D721Med (cell line): ENCODE measurements at regions not wholly inside any gene's neighbourhood (a gene's known extent, or its start where the extent isn't known, plus 50 kb on each side); places are given as distances from the start of the nearest gene placed in this dataset.

Source experiments
- DNase-seq: peaks from one replicate; pipeline ENCODE4 v3.0.0; 2011; ENCODE audit warnings: low spot score; ENCODE audit not compliant: insufficient read length
- FAIRE-seq: peaks from 2 replicates; lab custom pipeline; 2011; peaks lifted over from hg19 to GRCh38; lab: Jason Lieb, UNC
- TF ChIP-seq, protein P1 (sequence below): IDR thresholded peaks from 2 replicates; pipeline ENCODE4 v1.5.1; 2012; ENCODE audit warnings: mild to moderate bottlenecking, control low read depth; ENCODE audit not compliant: insufficient read depth; ENCODE audit errors: missing control alignments

DNA sequence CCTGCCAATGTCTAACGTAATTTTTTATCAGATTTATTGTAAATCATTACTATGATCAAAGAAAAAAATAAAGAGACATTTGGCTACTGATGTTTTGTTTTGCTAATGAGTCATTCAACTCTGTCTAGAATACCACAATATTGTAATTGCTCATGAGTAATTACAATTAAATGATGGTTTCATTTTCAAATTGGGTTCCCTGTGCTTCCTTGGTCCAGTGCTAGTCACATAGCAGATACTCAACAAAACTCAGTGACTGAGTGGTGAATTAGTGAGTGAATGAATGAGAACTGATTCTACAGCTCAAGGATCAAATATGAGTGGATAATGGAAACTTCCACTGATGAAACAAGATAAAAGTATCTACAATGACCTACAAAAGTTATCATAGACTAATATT lies 304.7 kb downstream of the POU4F1 start:
- TF ChIP-seq, protein P1, sequence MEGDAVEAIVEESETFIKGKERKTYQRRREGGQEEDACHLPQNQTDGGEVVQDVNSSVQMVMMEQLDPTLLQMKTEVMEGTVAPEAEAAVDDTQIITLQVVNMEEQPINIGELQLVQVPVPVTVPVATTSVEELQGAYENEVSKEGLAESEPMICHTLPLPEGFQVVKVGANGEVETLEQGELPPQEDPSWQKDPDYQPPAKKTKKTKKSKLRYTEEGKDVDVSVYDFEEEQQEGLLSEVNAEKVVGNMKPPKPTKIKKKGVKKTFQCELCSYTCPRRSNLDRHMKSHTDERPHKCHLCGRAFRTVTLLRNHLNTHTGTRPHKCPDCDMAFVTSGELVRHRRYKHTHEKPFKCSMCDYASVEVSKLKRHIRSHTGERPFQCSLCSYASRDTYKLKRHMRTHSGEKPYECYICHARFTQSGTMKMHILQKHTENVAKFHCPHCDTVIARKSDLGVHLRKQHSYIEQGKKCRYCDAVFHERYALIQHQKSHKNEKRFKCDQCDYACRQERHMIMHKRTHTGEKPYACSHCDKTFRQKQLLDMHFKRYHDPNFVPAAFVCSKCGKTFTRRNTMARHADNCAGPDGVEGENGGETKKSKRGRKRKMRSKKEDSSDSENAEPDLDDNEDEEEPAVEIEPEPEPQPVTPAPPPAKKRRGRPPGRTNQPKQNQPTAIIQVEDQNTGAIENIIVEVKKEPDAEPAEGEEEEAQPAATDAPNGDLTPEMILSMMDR = no peak
- FAIRE-seq (no peak), DNase-seq (no peak)

DNA sequence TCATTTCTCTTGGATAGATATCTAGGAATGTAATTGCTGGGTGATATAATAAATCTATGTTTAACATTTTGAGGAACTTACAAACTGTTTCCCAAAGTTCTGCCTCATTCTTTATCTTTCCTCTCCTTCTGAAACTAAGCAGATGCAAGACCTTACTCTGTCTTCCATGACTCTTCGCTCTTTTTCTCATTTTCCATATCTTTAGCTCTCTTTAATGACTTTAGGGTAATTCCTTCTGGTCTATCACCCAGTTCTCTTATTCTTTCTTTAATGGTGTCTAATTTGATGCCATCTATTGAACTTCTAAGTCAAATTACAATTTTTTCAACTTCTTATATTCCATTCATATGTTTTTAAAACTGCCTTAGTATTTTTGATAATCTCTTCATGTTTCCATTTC lies 316.6 kb downstream of the POU4F1 start:
- no peak for FAIRE-seq
- TF ChIP-seq, protein P1 = no peak
- DNase-seq = no peak

DNA sequence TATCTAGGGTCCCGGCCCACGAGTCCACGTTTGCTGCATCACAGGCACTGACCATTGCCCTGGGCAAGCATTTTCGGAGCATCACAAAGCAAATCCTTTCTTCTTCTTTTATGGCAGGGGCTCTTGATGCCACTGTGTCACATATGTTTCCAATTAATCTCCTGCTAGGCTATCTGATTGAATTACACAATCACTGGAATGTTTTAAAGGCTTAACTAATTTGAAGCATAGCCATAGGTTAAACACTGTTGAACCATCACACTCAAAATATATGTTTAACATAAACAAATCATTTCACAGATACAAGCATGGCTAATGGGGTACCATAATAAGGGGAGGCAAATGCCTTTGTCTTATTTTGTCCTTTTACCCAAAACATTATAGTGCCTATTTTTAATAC lies 338.3 kb downstream of the POU4F1 start:
- no peak for DNase-seq
- TF ChIP-seq, protein P1 = no peak
- no peak for FAIRE-seq

DNA sequence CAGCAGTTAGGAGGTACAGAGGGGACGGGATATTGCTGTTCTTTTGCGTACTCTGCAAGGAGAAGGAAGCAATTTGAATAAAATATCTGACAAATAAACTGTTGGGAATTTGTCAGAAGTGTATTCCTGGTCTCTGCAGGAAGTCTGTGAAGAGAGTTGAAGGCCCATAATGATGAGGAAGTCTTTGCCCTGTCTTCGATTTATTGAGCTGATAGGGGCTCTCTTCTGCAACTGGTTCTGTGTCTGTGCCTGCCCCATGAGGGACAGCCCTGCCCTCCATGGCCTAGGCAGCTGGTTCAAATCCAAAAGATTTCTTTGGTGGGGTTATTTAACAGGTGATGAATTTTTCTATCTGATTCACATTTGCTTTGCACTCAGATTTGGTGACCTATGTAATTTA lies 339.7 kb upstream of the EDNRB start:
- DNase-seq (no peak), FAIRE-seq (no peak)
- TF ChIP-seq, protein P1 = no peak

DNA sequence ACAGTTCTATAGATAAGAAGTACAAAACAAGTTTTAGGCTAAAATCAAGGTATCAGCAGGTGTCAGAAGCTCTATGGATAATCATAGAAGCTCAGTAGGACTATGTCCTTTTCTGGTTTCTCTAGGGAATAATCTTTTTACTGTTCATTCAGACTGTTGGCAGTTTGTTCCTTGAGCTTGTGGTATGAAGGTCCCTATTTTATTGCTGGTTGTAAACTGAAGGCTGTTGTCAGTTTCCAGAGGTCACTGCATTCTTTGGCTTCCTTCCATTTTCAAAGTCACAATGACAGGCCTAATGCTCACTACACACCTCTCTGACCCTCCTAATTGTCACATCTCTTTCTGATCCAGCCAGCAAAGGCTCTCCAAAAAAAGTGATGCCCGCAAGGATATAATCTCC lies 337.9 kb upstream of the EDNRB start:
- no peak for FAIRE-seq
- DNase-seq = no peak
- TF ChIP-seq, protein P1 = no peak

DNA sequence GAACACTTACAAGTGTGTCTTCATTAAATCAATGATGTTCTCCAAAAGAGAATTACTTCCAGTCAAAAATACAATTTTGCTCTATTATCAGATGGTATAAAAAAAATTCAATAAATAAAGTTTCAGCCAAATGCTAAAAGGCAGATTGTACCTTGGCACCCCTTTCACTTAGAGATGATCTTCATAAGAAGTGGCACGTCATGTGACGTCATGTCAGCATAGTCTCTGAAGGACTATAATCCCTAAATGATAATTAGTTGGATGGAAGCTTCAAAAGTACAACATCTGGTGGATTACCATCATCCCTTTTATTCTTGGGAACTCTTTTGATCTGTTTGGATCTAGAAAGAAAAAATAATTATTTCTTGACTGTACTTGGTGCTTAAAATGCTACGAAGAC lies 335.5 kb upstream of the EDNRB start:
- DNase-seq (no peak), FAIRE-seq (no peak)
- TF ChIP-seq, protein P1 = no peak

DNA sequence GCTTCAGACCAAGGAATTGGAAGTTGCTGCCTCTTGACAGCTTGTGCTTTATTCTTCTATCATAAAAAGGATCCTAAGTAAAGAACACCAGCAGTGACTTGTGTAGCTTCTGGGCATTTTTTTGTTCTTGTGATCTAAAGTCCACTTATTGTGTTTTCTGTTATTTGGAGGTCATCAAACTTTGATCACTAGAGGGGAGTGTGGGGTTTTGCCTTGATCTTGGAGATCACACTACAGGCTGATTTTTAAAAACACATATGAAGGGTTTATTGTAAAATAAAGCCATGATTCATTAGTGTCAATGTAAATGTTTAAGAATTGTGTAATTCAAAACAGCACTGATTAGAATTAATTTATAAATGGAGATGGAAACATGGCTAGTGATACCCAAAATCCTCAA lies 328.7 kb upstream of the EDNRB start:
- no peak for FAIRE-seq
- DNase-seq = no peak

More for the DNA sequence above, 328.7 kb upstream of the EDNRB start:
- TF ChIP-seq, protein P1 = no peak
